Heart right ventricle (tissue), 16 donors: ENCODE measurements at regions not wholly inside any gene's neighbourhood (a gene's known extent, or its start where the extent isn't known, plus 50 kb on each side); places are given as distances from the start of the nearest gene placed in this dataset.
"Not testable (repeated sequence)": the region's sequence is repeated elsewhere in the genome, so short reads cannot be mapped to it uniquely, and the experiment has no call there.

ENCODE experiments used
- ATAC-seq, 8 donors: fragments of 200-7000 bp; cut with Tn5 transposase; one replicate each; pipeline ENCODE4 v1.9.1; 2020; ENCODE audit warnings: mild to moderate bottlenecking in 8 of 8, moderate library complexity in 8 of 8, moderate number of reproducible peaks in 1 of 8
- DNase-seq, 2 donors: peaks; one replicate each; pipeline ENCODE4 v3.0.0-alpha.2; 2020
- H3K27ac ChIP-seq, 10 donors: fragments of 200-600 bp; sonication (generic) in 2 of 10; one replicate each; pipeline versions ENCODE4 v1.5.0 to v1.8.0; 2020 to 2022; ENCODE audit warnings: mild to moderate bottlenecking in 3 of 10
- H3K27me3 ChIP-seq, 7 donors: fragments of 200-600 bp; one replicate each; pipeline ENCODE4 v1.8.0; 2021 to 2022; ENCODE audit warnings: mild to moderate bottlenecking in 2 of 7
- H3K36me3 ChIP-seq, 9 donors: fragments of 200-600 bp; sonication (generic) in 1 of 9; one replicate each; pipeline versions ENCODE4 v1.5.0 to v1.8.0; 2020 to 2022; ENCODE audit warnings: mild to moderate bottlenecking in 2 of 9
- H3K4me1 ChIP-seq, 9 donors: fragments of 200-600 bp; sonication (generic) in 1 of 9; one replicate each; pipeline versions ENCODE4 v1.5.0 to v1.8.0; 2020 to 2022; ENCODE audit warnings: mild to moderate bottlenecking in 4 of 9
- H3K4me3 ChIP-seq, 10 donors: fragments of 200-600 bp; sonication (generic) in 2 of 10; one replicate each; pipeline versions ENCODE4 v1.5.0 to v1.8.0; 2020 to 2022; ENCODE audit warnings: mild to moderate bottlenecking in 7 of 10, moderate library complexity in 2 of 10
- H3K9me3 ChIP-seq, 11 donors: fragments of 200-600 bp in 10 of 11; sonication (generic) in 2 of 11; one replicate each; pipeline versions ENCODE4 v1.5.0 to v1.8.0; 2013 to 2022; ENCODE audit warnings: mild to moderate bottlenecking in 2 of 11, control low read depth in 1 of 11, moderate library complexity in 1 of 11
- CTCF ChIP-seq, 9 donors: fragments of 200-600 bp; sonication (generic) in 2 of 9; IDR thresholded peaks; one replicate each; pipeline versions ENCODE4 v1.5.0 to v1.8.0; 2021 to 2022; ENCODE audit warnings: antibody characterized with exemption in 9 of 9, mild to moderate bottlenecking in 5 of 9, moderate library complexity in 1 of 9
- WGBS, 2 donors: extraction: QIAGEN DNeasy Blood & Tissue Kit; methylation state at CpG; one replicate each; pipeline ENCODE4 v1.1.7; 2013; ENCODE audit warnings: inconsistent platforms in 1 of 2; 5-methylcytosine and 5-hydroxymethylcytosine counted together
- intact Hi-C, 10 donors: fragments of 100-400 bp; cut with DNase I; formaldehyde crosslinking; loops; one replicate each; pipeline versions ENCODE4 v1.11.1 to v1.14.2; 2022
- donor health status: Arrhythmogenic right ventricular cardiomyopathy.
- donor health status: ischemic (EF 13 %, LVEDD 7.1; RV severe dilation, severe dysfunction).
- donor health status: healthy with polysubstance abuse.
- donor health status: DM: no; HTN: yes; CAD: no.
- donor health status: DM: no; HTN: no; CAD: no.
- donor health status: ischemic (EF 25% LVEDD 6.9; RV normal size, moderate dysfunction).
- donor health status: ischemic (EF 25% LVEDD 5.7; RV mildly dilated, moderate dysfunction).
- donor health status: healthy.
- donor health status: DM: yes; HTN: yes; CAD: no.
- donor health status: Ischemic cardiomyopathy.
- donor health status: ischemic (EF 35%, LVEDD 5.7; RV mildly dilated, moderate dysfunction).
- donor health status: nonischemic (EF 11% LVEDD 7.7; RV severe dilation, severe dysfunction).
- donor health status: DM: yes; HTN: yes; CAD: no.
- donor health status: PGD.
- donor health status: ischemic (EF 29% LVEDD 5.4; RV normal size, mild dysfunction).
- donor health status: nonischemic (EF 23%, LVEDD 6.1; RV moderate dilation, normal function).

- Histone ChIP-seq H3K36me3 (no peaks in the 10 kb centered on the region), H3K4me3 (no peak overlapping the region), H3K27ac (no peak overlapping the region), H3K4me1 (no peaks in the 10 kb centered on the region), H3K27me3 (no peaks in the 10 kb centered on the region), H3K9me3 (peaks cover 0 to 5% (median 0%) of the 10 kb centered on the region in 11 donors)
- intact Hi-C loops: no loop called here
- ATAC-seq (no peak), DNase-seq (no peak)
- 91 to 96% methylated on average over 4 of the region's 4 CpGs for WGBS, 2 donors
- TF ChIP-seq CTCF (IDR thresholded peaks at IDR 0.05): no peak
Measured at GRCh38 chr1:188017921-188018320, 1189.2 kb downstream of the PLA2G4A start.

DNA sequence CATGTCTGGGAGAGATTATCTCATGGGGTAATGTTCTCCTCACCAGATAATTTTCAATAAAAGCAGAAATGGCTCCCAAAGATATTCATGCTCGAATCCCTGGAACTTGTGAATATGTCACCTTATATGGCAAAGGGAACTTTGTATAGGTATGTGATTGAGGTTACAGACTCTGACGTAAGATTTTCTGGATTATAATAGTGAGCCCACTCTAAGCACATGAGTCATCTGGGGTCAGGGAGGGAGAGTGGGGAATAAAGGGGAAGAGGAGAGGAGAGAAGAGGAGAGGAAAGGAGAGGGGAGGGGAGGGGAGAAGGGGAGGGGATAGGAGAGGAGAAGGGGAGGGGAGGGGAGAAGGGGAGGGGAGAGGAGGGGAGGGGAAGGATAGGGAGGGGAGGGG is 1193.9 kb downstream of the PLA2G4A start:
- Histone ChIP-seq H3K27me3 (no peaks in the 10 kb centered on the region), H3K27ac (no peak overlapping the region), H3K9me3 (no peaks in the 10 kb centered on the region), H3K36me3 (no peaks in the 10 kb centered on the region), H3K4me1 (no peaks in the 10 kb centered on the region), H3K4me3 (no peak overlapping the region)
- intact Hi-C loops: no loop called here
- ATAC-seq (no peak), DNase-seq (no peak)
- TF ChIP-seq CTCF (IDR thresholded peaks at IDR 0.05): no peak
- WGBS, 2 donors: 85 to 89% methylated on average over 2 of the region's 2 CpGs

DNA sequence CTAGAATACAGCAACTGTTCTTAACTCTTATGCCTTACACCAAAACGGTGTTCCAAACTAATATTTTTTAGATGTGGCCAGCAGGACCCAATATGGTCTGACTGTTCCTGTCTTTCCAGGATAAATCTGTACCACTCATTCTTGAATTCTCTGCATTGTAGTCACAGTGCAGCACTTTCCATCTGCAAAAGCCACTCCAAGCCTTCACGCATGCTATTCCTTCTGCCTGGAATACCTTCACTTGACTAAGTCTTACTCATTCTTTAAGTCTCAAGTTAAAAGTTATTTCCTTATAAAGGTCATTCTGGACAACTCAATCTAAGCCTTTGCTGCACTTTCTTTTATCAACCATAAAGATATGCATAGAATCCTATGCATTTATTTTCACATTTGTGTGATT is 1194.5 kb downstream of the PLA2G4A start:
- no peaks in the 10 kb centered on the region for H3K9me3 ChIP-seq
- no peak overlapping the region for H3K27ac ChIP-seq
- no peak for DNase-seq
- H3K27me3 ChIP-seq: no peaks in the 10 kb centered on the region
- 92 to 94% methylated on average over 2 of the region's 2 CpGs for WGBS, 2 donors
- no peaks in the 10 kb centered on the region for H3K4me1 ChIP-seq
- TF ChIP-seq CTCF (IDR thresholded peaks at IDR 0.05): no peak
- no peaks in the 10 kb centered on the region for H3K36me3 ChIP-seq
- intact Hi-C loops: no loop called here
- no peak overlapping the region for H3K4me3 ChIP-seq
- ATAC-seq: no peak

- no peak for DNase-seq
- no peak for ATAC-seq
- peaks cover 0 to 4% (median 0%) of the 10 kb centered on the region in 11 donors for H3K9me3 ChIP-seq
- no peaks in the 10 kb centered on the region for H3K4me1 ChIP-seq
- no peak for TF ChIP-seq CTCF (IDR thresholded peaks at IDR 0.05)
- H3K27me3 ChIP-seq: no peaks in the 10 kb centered on the region
- intact Hi-C loops: no loop called here
- H3K4me3 ChIP-seq: no peak overlapping the region
- H3K36me3 ChIP-seq: no peaks in the 10 kb centered on the region
- no peak overlapping the region for H3K27ac ChIP-seq
Measured at GRCh38 chr1:188027613-188028012, 1198.9 kb downstream of the PLA2G4A start.

- H3K36me3 ChIP-seq, ATAC-seq, H3K27ac ChIP-seq, H3K4me1 ChIP-seq, H3K4me3 ChIP-seq, H3K27me3 ChIP-seq, intact Hi-C loops, DNase-seq: not testable (repeated sequence)
- peaks cover 0 to 37% (median 0%) of the 10 kb centered on the region in 11 donors for H3K9me3 ChIP-seq
- WGBS, 2 donors: 70 to 98% methylated on average over 2 of the region's 2 CpGs
Measured at GRCh38 chr1:188037572-188037971, 1208.8 kb downstream of the PLA2G4A start.
